ENCODE measurements at regions not wholly inside any gene's neighbourhood (a gene's known extent, or its start where the extent isn't known, plus 50 kb on each side); places are given as distances from the start of the nearest gene placed in this dataset.

- no peak for DNase-seq (ENCODE audit: low read depth)
- TF ChIP-seq MAX (IDR thresholded peaks at IDR 0.05; ENCODE audit: low read depth, low read length) (no peak), CTCF (IDR thresholded peaks at IDR 0.05; ENCODE audit: low read depth, low read length) (no peak), MYC (IDR thresholded peaks at IDR 0.05; ENCODE audit: low read depth, low read length) (no peak), POLR2A (IDR thresholded peaks at IDR 0.05; ENCODE audit: extremely low read depth, insufficient read length) (no peak)
Observed at GRCh38 chr3:28745916-28746617, 397.4 kb upstream of the AZI2 start.

GRCh38 chr3:28746990-28747389, 398.4 kb upstream of the AZI2 start:
- TF ChIP-seq CTCF (IDR thresholded peaks at IDR 0.05; ENCODE audit: low read depth, low read length) (no peak), MAX (IDR thresholded peaks at IDR 0.05; ENCODE audit: low read depth, low read length) (no peak), MYC (IDR thresholded peaks at IDR 0.05; ENCODE audit: low read depth, low read length) (no peak), POLR2A (IDR thresholded peaks at IDR 0.05; ENCODE audit: extremely low read depth, insufficient read length) (no peak)
- no peak for DNase-seq (ENCODE audit: low read depth)
- no peak overlapping the region for H3K4me3 ChIP-seq (ENCODE audit: low read depth, low read length)

More at GRCh38 chr3:28745916-28746617, 397.4 kb upstream of the AZI2 start:
- no peak overlapping the region for H3K4me3 ChIP-seq (ENCODE audit: low read depth, low read length)

GRCh38 chr3:28751864-28752263, 403.2 kb upstream of the AZI2 start:
- H3K4me3 ChIP-seq (ENCODE audit: low read depth, low read length) = no peak overlapping the region
- no peak for TF ChIP-seq POLR2A (IDR thresholded peaks at IDR 0.05; ENCODE audit: extremely low read depth, insufficient read length)
- DNase-seq (ENCODE audit: low read depth) = no peak

GRCh38 chr3:28752290-28752689, 403.7 kb upstream of the AZI2 start:
- no peak for DNase-seq (ENCODE audit: low read depth)
- TF ChIP-seq MAX (IDR thresholded peaks at IDR 0.05; ENCODE audit: low read depth, low read length) (no peak), POLR2A (IDR thresholded peaks at IDR 0.05; ENCODE audit: extremely low read depth, insufficient read length) (no peak)

GRCh38 chr3:28756056-28756455, 407.4 kb upstream of the AZI2 start:
- no peak for TF ChIP-seq MYC (IDR thresholded peaks at IDR 0.05; ENCODE audit: low read depth, low read length)
- no peak for TF ChIP-seq POLR2A (IDR thresholded peaks at IDR 0.05; ENCODE audit: extremely low read depth, insufficient read length)
- no peak for TF ChIP-seq CTCF (IDR thresholded peaks at IDR 0.05; ENCODE audit: low read depth, low read length)
- no peak for TF ChIP-seq MAX (IDR thresholded peaks at IDR 0.05; ENCODE audit: low read depth, low read length)
- no peak overlapping the region for H3K4me3 ChIP-seq (ENCODE audit: low read depth, low read length)
- no peak for DNase-seq (ENCODE audit: low read depth)

More at GRCh38 chr3:28752290-28752689, 403.7 kb upstream of the AZI2 start:
- no peak overlapping the region for H3K4me3 ChIP-seq (ENCODE audit: low read depth, low read length)

- no peak overlapping the region for H3K4me3 ChIP-seq (ENCODE audit: low read depth, low read length)
- no peak for TF ChIP-seq MYC (IDR thresholded peaks at IDR 0.05; ENCODE audit: low read depth, low read length)
- TF ChIP-seq CTCF (IDR thresholded peaks at IDR 0.05; ENCODE audit: low read depth, low read length) = no peak
- TF ChIP-seq MAX (IDR thresholded peaks at IDR 0.05; ENCODE audit: low read depth, low read length) = no peak
- no peak for TF ChIP-seq POLR2A (IDR thresholded peaks at IDR 0.05; ENCODE audit: extremely low read depth, insufficient read length)
- no peak for DNase-seq (ENCODE audit: low read depth)
Observed at GRCh38 chr3:28758115-28758514, 409.5 kb upstream of the AZI2 start.
